ENCODE measurements at regions not wholly inside any gene's neighbourhood (a gene's known extent, or its start where the extent isn't known, plus 50 kb on each side); places are given as distances from the start of the nearest gene placed in this dataset.

DNA sequence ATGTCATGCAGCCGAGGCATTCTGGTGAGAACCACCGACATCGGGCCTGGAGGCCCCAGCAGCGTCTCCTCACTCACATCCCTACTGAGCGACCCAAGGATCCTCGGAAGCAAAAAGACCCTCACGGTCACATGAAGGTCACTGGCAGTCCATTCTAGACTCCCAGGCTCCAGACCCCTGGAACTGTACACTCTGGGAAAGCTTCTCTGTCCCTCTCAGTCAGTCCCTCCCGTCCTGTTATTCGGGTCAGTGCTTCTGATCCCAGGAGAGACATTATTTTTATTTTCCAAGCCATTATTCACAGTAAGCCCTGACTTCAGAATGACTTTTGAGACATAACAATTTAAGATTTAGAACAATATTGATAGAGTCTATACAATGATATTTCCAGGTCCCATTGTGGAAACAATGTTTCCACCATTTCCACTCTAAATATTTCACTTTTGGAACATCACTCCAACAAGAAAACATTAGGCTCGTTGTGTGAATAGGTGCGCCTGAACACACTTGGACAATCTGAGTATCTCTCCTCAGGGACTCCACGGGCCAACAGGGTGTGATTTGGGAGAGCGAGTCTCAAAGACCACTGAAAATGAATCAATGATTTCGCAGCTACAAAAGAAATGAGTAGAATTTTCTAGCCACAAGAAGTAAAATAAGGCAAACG lies 199.7 kb downstream of the SOD2 start:
- TF ChIP-seq, protein P1, sequence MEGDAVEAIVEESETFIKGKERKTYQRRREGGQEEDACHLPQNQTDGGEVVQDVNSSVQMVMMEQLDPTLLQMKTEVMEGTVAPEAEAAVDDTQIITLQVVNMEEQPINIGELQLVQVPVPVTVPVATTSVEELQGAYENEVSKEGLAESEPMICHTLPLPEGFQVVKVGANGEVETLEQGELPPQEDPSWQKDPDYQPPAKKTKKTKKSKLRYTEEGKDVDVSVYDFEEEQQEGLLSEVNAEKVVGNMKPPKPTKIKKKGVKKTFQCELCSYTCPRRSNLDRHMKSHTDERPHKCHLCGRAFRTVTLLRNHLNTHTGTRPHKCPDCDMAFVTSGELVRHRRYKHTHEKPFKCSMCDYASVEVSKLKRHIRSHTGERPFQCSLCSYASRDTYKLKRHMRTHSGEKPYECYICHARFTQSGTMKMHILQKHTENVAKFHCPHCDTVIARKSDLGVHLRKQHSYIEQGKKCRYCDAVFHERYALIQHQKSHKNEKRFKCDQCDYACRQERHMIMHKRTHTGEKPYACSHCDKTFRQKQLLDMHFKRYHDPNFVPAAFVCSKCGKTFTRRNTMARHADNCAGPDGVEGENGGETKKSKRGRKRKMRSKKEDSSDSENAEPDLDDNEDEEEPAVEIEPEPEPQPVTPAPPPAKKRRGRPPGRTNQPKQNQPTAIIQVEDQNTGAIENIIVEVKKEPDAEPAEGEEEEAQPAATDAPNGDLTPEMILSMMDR (IDR thresholded peaks at IDR 0.05), result no peak
- Mint-ChIP-seq H3K9me3 (peaks cover 0 to 4% (median 2%) of the 10 kb centered on the region in 7 donors), H3K36me3 (no peaks in the 10 kb centered on the region), H3K4me3 (no peak overlapping the region), H3K4me1 (no peaks in the 10 kb centered on the region), H3K27ac (no peak overlapping the region), H3K27me3 (ENCODE audit: low read depth in 3 of 3) (peaks cover 0 to 3% (median 2%) of the 10 kb centered on the region in 3 donors)
- 91% methylated on average over 10 of the region's 15 CpGs for WGBS (ENCODE audit: insufficient coverage)
- no peak overlapping the region for H2AFZ ChIP-seq (ENCODE audit: insufficient read depth, low read depth, low read length, poor library complexity, severe bottlenecking)
- no peaks in the 10 kb centered on the region for H3K36me3 ChIP-seq (replicated peaks in 1 of 2; ENCODE audit: control insufficient read depth in 1 of 2, insufficient read depth in 2 of 2, low read length in 2 of 2)
- H3K4me1 ChIP-seq (ENCODE audit: control insufficient read depth in 1 of 2, insufficient read depth in 2 of 2, low read length in 2 of 2), result no peaks in the 10 kb centered on the region
- no peak for DNase-seq
- H3K9me3 ChIP-seq (replicated peaks in 1 of 2; ENCODE audit: control insufficient read depth in 1 of 2, insufficient read depth in 1 of 2, low read length in 2 of 2), result no peaks in the 10 kb centered on the region
- H4K20me1 ChIP-seq (ENCODE audit: insufficient read depth, low read length), result no peaks in the 10 kb centered on the region
- H3K4me2 ChIP-seq (replicated peaks; ENCODE audit: extremely low read depth, low read length, poor library complexity, severe bottlenecking), result no peak overlapping the region
- H3K27me3 ChIP-seq (ENCODE audit: control insufficient read depth in 2 of 2, insufficient read depth in 2 of 2, low read length in 2 of 2), result no peaks in the 10 kb centered on the region
- H3K27ac ChIP-seq (ENCODE audit: low read depth in 1 of 2, low read length in 2 of 2), result no peak overlapping the region
- H3K4me3 ChIP-seq (replicated peaks in 1 of 3; ENCODE audit: low read depth in 2 of 3, low read length in 3 of 3), result no peak overlapping the region
- no peak overlapping the region for H3K9ac ChIP-seq (ENCODE audit: insufficient read depth, low read length, poor library complexity, severe bottlenecking)
- H3K79me2 ChIP-seq (ENCODE audit: insufficient read depth, low read length), result no peaks in the 10 kb centered on the region
- intact Hi-C loops (cut with micrococcal nuclease), result no loop called here

- Histone ChIP-seq H3K36me3 (replicated peaks in 1 of 2; ENCODE audit: control insufficient read depth in 1 of 2, insufficient read depth in 2 of 2, low read length in 2 of 2) (no peaks in the 10 kb centered on the region), H3K9me3 (replicated peaks in 1 of 2; ENCODE audit: control insufficient read depth in 1 of 2, insufficient read depth in 1 of 2, low read length in 2 of 2) (no peaks in the 10 kb centered on the region), H2AFZ (ENCODE audit: insufficient read depth, low read depth, low read length, poor library complexity, severe bottlenecking) (no peak overlapping the region), H3K79me2 (ENCODE audit: insufficient read depth, low read length) (no peaks in the 10 kb centered on the region), H3K4me1 (ENCODE audit: control insufficient read depth in 1 of 2, insufficient read depth in 2 of 2, low read length in 2 of 2) (no peaks in the 10 kb centered on the region), H3K4me2 (replicated peaks; ENCODE audit: extremely low read depth, low read length, poor library complexity, severe bottlenecking) (no peak overlapping the region), H3K9ac (ENCODE audit: insufficient read depth, low read length, poor library complexity, severe bottlenecking) (no peak overlapping the region), H3K4me3 (replicated peaks in 1 of 3; ENCODE audit: low read depth in 2 of 3, low read length in 3 of 3) (no peak overlapping the region), H3K27me3 (ENCODE audit: control insufficient read depth in 2 of 2, insufficient read depth in 2 of 2, low read length in 2 of 2) (no peaks in the 10 kb centered on the region), H3K27ac (ENCODE audit: low read depth in 1 of 2, low read length in 2 of 2) (no peak overlapping the region), H4K20me1 (ENCODE audit: insufficient read depth, low read length) (no peaks in the 10 kb centered on the region)
- Mint-ChIP-seq H3K27me3 (ENCODE audit: low read depth in 3 of 3) (peaks cover 0 to 4% (median 3%) of the 10 kb centered on the region in 3 donors), H3K9me3 (peaks cover 0 to 3% (median 0%) of the 10 kb centered on the region in 7 donors), H3K27ac (peak overlapping the region in 1 of 7 donors; percentile 43), H3K4me1 (no peaks in the 10 kb centered on the region), H3K4me3 (no peak overlapping the region), H3K36me3 (no peaks in the 10 kb centered on the region)
- TF ChIP-seq, protein P1 (IDR thresholded peaks at IDR 0.05), result no peak
- 90% methylated on average over 4 of the region's 6 CpGs for WGBS (ENCODE audit: insufficient coverage)
- intact Hi-C loops (cut with micrococcal nuclease), result no loop called here
- DNase-seq, result no peak
Observed at GRCh38 chr6:159490298-159490937, 202.6 kb downstream of the SOD2 start.

Data from CD14-positive monocyte (primary cell).